AG09319 (cell line): ENCODE measurements at regions not wholly inside any gene's neighbourhood (a gene's known extent, or its start where the extent isn't known, plus 50 kb on each side); places are given as distances from the start of the nearest gene placed in this dataset.
"Not testable (repeated sequence)": the region's sequence is repeated elsewhere in the genome, so short reads cannot be mapped to it uniquely, and the experiment has no call there.

Source experiments
- DNase-seq: peaks from one replicate; pipeline ENCODE4 v3.0.0-alpha.2; 2010; ENCODE audit warnings: low read depth; ENCODE audit errors: extremely low read depth
- TF ChIP-seq, protein P1 (sequence below): IDR thresholded peaks from 2 replicates; pipeline ENCODE4 v1.5.1; 2011; ENCODE audit warnings: low read depth, mild to moderate bottlenecking, inconsistent platforms, low read length, moderate library complexity

DNA sequence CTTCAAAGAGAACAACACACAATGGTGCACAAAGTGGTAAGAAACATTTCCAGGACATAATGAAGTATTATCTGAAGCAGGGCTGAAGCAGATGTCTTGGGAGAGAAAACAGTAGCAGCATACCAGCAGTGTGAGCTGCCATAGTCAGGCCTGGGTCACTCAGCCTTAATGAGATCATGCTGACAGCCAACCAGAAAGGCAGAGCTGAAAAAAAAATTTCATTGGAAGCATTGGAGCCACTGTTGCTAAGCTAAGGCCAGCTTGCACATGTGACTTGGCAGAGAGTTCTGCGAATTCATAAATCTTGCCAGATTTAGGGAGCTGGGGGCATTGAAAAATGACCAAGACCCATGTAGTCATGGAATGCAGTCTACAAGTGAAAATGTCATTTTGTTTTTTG lies 444.0 kb upstream of the PITX2 start:
- no peak for DNase-seq
- TF ChIP-seq, protein P1, sequence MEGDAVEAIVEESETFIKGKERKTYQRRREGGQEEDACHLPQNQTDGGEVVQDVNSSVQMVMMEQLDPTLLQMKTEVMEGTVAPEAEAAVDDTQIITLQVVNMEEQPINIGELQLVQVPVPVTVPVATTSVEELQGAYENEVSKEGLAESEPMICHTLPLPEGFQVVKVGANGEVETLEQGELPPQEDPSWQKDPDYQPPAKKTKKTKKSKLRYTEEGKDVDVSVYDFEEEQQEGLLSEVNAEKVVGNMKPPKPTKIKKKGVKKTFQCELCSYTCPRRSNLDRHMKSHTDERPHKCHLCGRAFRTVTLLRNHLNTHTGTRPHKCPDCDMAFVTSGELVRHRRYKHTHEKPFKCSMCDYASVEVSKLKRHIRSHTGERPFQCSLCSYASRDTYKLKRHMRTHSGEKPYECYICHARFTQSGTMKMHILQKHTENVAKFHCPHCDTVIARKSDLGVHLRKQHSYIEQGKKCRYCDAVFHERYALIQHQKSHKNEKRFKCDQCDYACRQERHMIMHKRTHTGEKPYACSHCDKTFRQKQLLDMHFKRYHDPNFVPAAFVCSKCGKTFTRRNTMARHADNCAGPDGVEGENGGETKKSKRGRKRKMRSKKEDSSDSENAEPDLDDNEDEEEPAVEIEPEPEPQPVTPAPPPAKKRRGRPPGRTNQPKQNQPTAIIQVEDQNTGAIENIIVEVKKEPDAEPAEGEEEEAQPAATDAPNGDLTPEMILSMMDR = no peak

DNA sequence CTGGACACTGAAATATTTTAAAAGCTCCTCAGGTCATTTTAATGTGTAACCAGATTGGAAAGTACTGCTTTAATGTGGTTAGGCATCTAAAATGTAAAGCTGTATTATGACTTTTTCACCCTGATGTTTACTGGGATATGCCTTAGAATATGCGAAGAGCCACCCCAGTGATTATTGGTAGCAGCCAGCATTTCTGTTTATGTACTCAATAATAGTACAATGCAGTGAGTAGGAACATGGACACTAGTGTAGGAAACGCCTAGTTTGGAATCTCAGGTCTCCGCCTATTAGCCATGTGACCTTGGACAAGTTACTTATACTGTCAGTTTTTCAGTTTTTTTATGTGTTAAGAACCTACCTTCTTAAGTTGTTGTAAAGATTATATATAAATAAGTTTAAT lies 446.0 kb upstream of the PITX2 start:
- TF ChIP-seq, protein P1 = no peak
- DNase-seq = no peak

DNA sequence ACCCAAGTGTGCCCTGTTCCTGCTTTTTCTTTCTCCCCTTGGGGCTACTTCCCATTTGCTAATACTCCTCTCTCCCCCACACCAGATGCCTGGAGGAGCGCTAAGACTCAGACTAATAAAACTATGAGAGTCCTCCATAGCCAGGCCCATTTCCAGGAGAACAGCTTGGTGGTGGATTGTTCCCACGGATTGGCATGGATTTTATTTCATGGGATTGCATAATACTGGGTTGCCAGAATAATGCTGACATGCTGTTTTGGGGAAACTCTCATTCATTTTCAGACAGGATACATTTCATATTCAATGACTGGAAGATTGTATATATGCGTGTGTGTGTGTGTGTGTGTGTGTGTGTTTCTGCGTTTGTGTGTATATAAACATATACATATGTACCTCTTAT lies 447.5 kb upstream of the PITX2 start:
- no peak for DNase-seq
- TF ChIP-seq, protein P1 = no peak

DNA sequence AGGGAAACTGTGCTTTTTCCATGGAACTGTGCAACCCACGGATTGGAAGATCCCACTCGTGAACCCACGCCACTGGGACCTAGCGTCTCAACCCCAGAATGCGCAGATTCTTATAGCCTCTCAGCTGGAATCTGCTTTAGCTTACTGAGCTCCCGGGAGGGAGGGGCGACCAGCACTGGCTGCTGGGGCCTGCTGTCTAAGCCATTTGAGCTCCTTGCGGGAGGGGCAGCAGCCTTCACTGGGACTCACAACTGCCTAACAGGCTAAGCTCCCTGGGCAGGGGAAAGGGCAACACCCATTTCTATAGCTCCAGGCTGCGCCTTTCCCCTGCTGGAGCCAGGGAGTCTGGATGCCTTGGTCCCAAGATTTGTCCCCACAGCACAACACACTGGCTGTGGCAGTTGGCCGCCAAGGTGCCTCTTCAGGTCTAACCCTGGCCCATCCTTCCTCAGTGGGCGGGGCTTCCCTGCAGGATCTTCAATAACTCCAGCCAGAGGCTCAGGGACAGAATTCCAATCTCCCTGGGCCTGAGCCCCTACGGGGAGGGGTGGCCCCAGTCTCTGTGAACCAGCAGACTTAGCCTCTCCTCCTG lies 451.7 kb upstream of the PITX2 start:
- TF ChIP-seq, protein P1 = no peak
- no peak for DNase-seq

DNA sequence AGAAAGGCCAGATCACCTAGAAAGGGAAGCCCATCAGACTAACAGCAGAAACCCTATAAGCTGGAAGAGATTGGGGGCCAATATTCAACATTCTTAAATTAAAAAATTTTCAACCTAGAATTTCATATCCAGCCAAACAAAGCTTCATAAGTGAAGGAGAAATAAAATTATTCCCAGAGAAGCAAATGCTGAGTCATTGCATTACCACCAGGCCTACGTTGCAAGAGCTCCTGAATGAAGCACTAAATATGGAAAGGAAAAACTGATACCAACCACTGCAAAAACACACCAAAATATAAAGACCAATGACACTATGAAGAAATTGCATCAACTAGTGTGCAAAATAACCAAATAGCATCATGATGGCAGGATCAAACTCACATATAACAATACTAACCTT lies 453.4 kb upstream of the PITX2 start:
- not testable (repeated sequence) for DNase-seq

DNA sequence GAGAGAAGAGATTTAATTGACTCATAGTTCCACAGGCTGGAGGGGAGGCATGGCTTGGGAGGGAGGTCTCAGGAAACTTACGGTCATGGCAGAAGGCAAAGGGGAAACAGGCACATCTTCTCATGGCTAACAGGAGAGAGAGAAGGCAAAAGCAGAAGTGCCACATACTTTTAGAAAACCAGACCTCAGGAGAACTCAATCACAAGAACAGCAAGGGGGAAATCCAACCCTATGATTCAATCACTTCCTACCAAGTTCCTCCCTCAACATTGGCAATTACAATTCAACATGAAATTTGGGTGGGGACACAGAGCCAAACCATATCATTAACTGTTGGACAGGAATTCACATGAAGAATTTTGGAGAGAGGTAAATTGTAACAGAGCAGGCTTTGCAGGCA lies 485.3 kb upstream of the PITX2 start:
- TF ChIP-seq, protein P1 = no peak
- no peak for DNase-seq

DNA sequence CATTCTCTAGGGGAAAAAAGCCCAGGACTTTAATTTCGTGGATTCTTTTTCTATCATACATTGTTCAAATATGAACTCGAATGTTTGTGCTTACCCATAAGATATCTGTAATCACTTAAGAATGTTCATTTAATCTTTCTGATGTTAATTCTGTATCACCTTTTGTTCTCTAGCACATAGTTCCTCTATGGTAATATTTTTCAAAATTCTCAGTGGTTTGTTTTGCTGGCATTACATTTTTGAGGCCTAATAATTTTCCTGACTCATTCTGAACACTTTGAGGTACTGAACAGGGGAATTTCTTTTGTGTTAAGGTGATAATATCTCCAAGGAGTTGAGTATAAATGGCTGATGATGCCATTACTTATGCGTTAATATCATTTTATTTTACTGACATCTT lies 490.7 kb upstream of the PITX2 start:
- DNase-seq = no peak
- TF ChIP-seq, protein P1 = no peak

DNA sequence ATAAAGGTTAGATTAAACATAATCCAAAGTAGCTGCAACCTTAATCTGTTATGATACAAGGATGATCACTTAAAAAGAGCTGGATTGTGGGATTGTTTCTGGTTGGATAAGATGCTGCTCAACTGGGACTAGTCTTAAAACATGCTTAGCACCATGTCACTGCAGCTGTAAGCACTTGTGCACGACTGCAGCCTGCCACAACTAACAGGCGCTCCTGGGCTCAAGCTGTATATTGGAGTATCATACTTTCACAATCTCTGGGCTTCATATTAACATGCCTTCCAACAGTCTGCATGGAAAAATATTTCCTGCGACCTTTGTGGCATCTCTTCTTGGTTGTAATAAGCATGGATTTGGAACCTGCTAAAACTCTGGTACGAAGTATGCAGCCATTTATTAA lies 493.0 kb upstream of the PITX2 start:
- TF ChIP-seq, protein P1 = no peak

More for the DNA sequence above, 493.0 kb upstream of the PITX2 start:
- no peak for DNase-seq
